Right cardiac atrium (tissue), 5 donors: ENCODE measurements at regions not wholly inside any gene's neighbourhood (a gene's known extent, or its start where the extent isn't known, plus 50 kb on each side); places are given as distances from the start of the nearest gene placed in this dataset.
"Not testable (repeated sequence)": the region's sequence is repeated elsewhere in the genome, so short reads cannot be mapped to it uniquely, and the experiment has no call there.

Source experiments
- ATAC-seq, 2 donors: fragments of 200-7000 bp; cut with Tn5 transposase; one replicate each; pipeline versions ENCODE4 v1.8.0 to v1.9.1; 2020; ENCODE audit warnings: moderate library complexity in 2 of 2, mild to moderate bottlenecking in 1 of 2
- DNase-seq, 3 donors: peaks; one replicate each; pipeline ENCODE4 v3.0.0-alpha.2; 2020
- H3K27ac ChIP-seq: one replicate; pipeline ENCODE4 v1.5.1; 2013; ENCODE audit warnings: mild to moderate bottlenecking, low read length, control low read depth, moderate library complexity
- H3K27me3 ChIP-seq: one replicate; pipeline ENCODE4 v1.6.1; 2013; ENCODE audit not compliant: control insufficient read depth, insufficient read depth
- H3K4me1 ChIP-seq: one replicate; pipeline ENCODE4 v1.6.1; 2013; ENCODE audit warnings: low read length; ENCODE audit not compliant: control insufficient read depth, insufficient read depth
- H3K4me3 ChIP-seq: one replicate; pipeline ENCODE4 v1.5.1; 2013; ENCODE audit warnings: low read length, control low read depth
- H3K9me3 ChIP-seq: one replicate; pipeline ENCODE4 v1.6.1; 2013; ENCODE audit warnings: low read length; ENCODE audit not compliant: control insufficient read depth
- WGBS: extraction: QIAGEN DNeasy Blood & Tissue Kit; methylation state at CpG from one replicate; pipeline ENCODE4 v1.1.7; 2013; 5-methylcytosine and 5-hydroxymethylcytosine counted together
- intact Hi-C, 4 donors: fragments of 100-400 bp; cut with DNase I; formaldehyde crosslinking; loops; one replicate each; pipeline versions ENCODE4 v1.11.0 to v1.14.0; 2022 to 2023
- donor health status: healthy with polysubstance abuse.
- donor health status: DM: no; HTN: yes; CAD: no.
- donor health status: DM: no; HTN: no; CAD: no.
- donor health status: DM: no; HTN: yes; CAD: no; lungs with severe emphysema.
- donor health status: DM: yes; HTN: yes; CAD: no.

GRCh38 chr18:15315301-15315700, 567.3 kb downstream of the ANKRD30B start:
- H3K27ac ChIP-seq, H3K9me3 ChIP-seq, H3K4me3 ChIP-seq, intact Hi-C loops, DNase-seq, ATAC-seq, H3K27me3 ChIP-seq, H3K4me1 ChIP-seq: not testable (repeated sequence)
- 40% methylated on average over 3 of the region's 3 CpGs for WGBS

GRCh38 chr18:15318655-15319054, 570.7 kb downstream of the ANKRD30B start:
- not testable (repeated sequence) for H3K4me3 ChIP-seq, DNase-seq, ATAC-seq

GRCh38 chr18:15329713-15330112, 581.7 kb downstream of the ANKRD30B start:
- H3K27me3 ChIP-seq, H3K4me3 ChIP-seq, intact Hi-C loops, DNase-seq, H3K27ac ChIP-seq, H3K4me1 ChIP-seq, ATAC-seq, H3K9me3 ChIP-seq: not testable (repeated sequence)
- WGBS = 87% methylated on average over 9 of the region's 13 CpGs

More at GRCh38 chr18:15318655-15319054, 570.7 kb downstream of the ANKRD30B start:
- intact Hi-C loops, H3K27me3 ChIP-seq, H3K4me1 ChIP-seq, H3K9me3 ChIP-seq, H3K27ac ChIP-seq: not testable (repeated sequence)

- intact Hi-C loops, H3K27me3 ChIP-seq, ATAC-seq, H3K4me1 ChIP-seq, DNase-seq, H3K4me3 ChIP-seq, H3K9me3 ChIP-seq, H3K27ac ChIP-seq: not testable (repeated sequence)
- WGBS = 81% methylated on average over 20 of the region's 20 CpGs
Observed at GRCh38 chr18:15330149-15330548, 582.2 kb downstream of the ANKRD30B start.

- intact Hi-C loops, H3K9me3 ChIP-seq, H3K4me3 ChIP-seq, H3K27ac ChIP-seq, H3K4me1 ChIP-seq, H3K27me3 ChIP-seq, ATAC-seq: not testable (repeated sequence)
- DNase-seq = peak in 2 of 3 donors; percentile 13 to 36
- 92% methylated on average over 23 of the region's 23 CpGs for WGBS
Observed at GRCh38 chr18:15330600-15330999, 582.6 kb downstream of the ANKRD30B start.

GRCh38 chr18:15375671-15376070, 627.7 kb downstream of the ANKRD30B start:
- 81% methylated on average over 4 of the region's 4 CpGs for WGBS

GRCh38 chr18:15407874-15408273, 659.9 kb downstream of the ANKRD30B start:
- H3K27ac ChIP-seq, DNase-seq, intact Hi-C loops, H3K4me1 ChIP-seq, H3K27me3 ChIP-seq, ATAC-seq, H3K4me3 ChIP-seq, H3K9me3 ChIP-seq: not testable (repeated sequence)
- WGBS = 45% methylated on average over 4 of the region's 4 CpGs

More at GRCh38 chr18:15375671-15376070, 627.7 kb downstream of the ANKRD30B start:
- H3K27ac ChIP-seq, intact Hi-C loops, H3K9me3 ChIP-seq, ATAC-seq, H3K4me1 ChIP-seq, DNase-seq, H3K27me3 ChIP-seq, H3K4me3 ChIP-seq: not testable (repeated sequence)
